SH-SY5Y (cell line): ENCODE measurements at regions not wholly inside any gene's neighbourhood (a gene's known extent, or its start where the extent isn't known, plus 50 kb on each side); places are given as distances from the start of the nearest gene placed in this dataset.

Experiments
- GATA2 ChIP-seq: IDR thresholded peaks from 2 replicates; pipeline ENCODE4 v1.6.1; 2011; ENCODE audit warnings: mild to moderate bottlenecking, low read depth, low read length
- GATA3 ChIP-seq: IDR thresholded peaks from 2 replicates; pipeline ENCODE4 v1.6.1; 2011; ENCODE audit warnings: low read depth, mild to moderate bottlenecking, low read length, moderate library complexity

GRCh38 chr2:56127010-56127409 is 56.8 kb upstream of the CCDC85A start:
- TF ChIP-seq GATA3 (no peak), GATA2 (no peak)
